GM18498 (cell line): ENCODE measurements at regions not wholly inside any gene's neighbourhood (a gene's known extent, or its start where the extent isn't known, plus 50 kb on each side); places are given as distances from the start of the nearest gene placed in this dataset.
"Not testable (repeated sequence)": the region's sequence is repeated elsewhere in the genome, so short reads cannot be mapped to it uniquely, and the experiment has no call there.

Experiments
- ATAC-seq: cut with Tn5 transposase; IDR thresholded peaks from one replicate; pipeline ENCODE4 v1.9.1; 2021; ENCODE audit warnings: mild to moderate bottlenecking, moderate library complexity; ENCODE audit not compliant: unreplicated experiment

- ATAC-seq = not testable (repeated sequence)
These were observed 57.8 kb upstream of the NBPF8 start for GRCh38 chr1:120357046-120357445.

- not testable (repeated sequence) for ATAC-seq
These were observed 58.7 kb upstream of the NBPF8 start for GRCh38 chr1:120356170-120356569.

DNA sequence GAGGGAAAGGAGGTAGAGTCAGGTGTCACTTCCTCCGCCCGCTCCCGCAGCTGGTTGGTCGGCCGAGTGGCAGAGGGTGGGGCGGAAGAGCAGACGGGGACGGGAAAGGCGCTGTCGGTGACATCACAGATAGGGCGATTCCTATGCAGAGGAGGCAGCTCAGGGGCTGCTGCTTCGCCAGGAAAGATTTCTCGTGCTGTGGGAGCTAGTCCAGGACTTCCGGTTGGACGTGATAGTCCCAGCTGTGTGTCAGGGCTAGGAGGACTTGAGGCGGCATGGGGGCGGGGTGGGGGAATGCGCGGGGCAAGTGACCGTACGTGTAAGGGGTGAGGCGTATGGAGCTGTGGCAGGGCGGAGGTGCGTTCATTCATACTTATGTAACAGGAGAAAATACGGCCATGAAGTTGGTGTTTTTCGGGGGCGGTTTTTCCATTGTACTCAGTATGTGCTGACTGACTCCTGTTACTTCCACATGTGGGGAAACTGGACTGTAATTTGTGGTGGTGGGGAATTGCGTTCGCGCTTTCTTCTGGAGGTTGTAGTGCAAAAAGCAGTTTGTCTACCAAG is 60.1 kb upstream of the NBPF8 start:
- ATAC-seq = peak; percentile 94

DNA sequence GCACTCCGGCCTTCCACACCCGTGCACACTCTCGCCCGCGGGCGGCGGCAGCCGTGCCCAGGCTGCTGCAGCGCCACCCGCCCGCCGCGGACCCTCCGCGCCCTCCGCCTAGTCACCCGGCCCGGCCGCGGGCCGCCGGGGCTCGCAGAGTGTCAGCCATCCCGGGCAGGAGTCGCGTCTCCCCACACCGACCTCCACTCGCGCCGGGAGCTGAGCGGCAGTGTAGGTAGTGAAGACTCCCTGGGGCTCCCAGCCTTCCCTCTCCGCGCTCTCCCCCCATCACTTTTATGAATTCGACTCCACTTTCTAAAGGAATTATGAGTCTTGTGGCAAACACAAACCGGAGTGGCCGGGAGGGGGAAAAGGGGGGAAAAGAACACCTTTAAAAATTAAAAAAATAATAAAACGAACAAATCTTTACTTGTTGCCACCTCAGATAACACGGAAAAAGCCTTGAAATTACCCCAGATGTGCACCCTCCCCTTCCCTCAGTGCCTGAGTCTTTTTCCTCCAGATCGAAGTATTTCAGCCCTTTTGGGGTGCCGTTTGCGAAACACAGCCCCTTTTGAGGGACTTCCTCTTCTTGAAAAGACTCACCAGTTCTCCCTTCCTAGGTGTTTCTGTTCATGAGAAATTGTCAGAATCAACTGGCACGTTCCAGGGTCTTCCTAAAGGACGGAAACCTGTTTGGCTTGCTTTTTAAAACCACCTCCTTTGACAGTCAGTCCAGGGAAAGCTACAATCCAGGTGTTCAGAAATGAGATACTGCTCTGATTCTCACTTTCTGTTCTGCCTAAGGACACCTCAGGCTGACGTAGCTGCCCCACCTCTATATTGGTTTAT is 72.4 kb upstream of the NBPF8 start:
- ATAC-seq = not testable (repeated sequence)

DNA sequence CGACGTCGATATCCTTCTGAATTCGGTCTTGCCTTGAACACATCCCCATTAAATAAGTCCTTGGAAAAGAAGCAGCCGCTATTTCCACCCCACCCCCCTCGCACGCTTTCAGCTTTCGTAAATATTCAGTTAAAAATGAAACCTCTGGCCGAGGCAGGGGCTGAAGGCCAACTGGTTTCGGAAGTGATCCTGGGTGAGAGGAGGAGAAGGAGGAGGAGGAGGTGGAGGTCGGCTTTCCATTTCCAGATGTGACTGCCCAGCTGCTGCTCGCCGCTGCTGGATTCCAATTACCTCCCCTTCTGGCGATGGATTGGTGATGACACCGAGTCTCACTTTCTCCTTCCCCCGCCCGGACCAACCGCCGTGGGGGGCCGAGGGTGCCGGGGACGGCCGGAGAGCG is 73.1 kb upstream of the NBPF8 start:
- ATAC-seq = not testable (repeated sequence)

- ATAC-seq = not testable (repeated sequence)
These were observed 73.7 kb upstream of the NBPF8 start for GRCh38 chr1:120340838-120341751.

GRCh38 chr1:120315738-120316137 is 99.1 kb upstream of the NBPF8 start:
- not testable (repeated sequence) for ATAC-seq

GRCh38 chr1:120311930-120312329 is 102.9 kb upstream of the NBPF8 start:
- not testable (repeated sequence) for ATAC-seq

GRCh38 chr1:120308940-120309578 is 105.8 kb upstream of the NBPF8 start:
- not testable (repeated sequence) for ATAC-seq

- ATAC-seq = not testable (repeated sequence)
These were observed 109.8 kb upstream of the NBPF8 start for GRCh38 chr1:120305046-120305445.

DNA sequence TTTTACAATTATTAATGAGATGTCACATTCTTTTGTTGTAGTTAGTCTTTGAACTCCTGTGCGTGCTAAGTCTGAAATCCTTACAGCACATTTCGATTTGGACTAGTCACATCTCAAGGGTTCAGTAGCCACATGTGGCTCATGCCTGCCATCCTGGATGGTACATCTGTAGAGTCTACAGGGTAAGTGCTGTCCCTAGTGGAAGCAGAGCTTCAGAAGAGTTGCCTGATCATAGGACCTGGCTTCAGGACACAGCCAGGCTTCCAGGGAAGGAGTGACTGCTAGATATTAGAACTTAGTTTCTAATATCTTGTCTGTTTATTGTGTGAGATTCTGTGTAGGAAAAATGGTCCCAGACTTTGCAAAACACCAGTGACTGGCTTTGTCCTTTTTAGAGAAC is 110.5 kb upstream of the NBPF8 start:
- not testable (repeated sequence) for ATAC-seq

DNA sequence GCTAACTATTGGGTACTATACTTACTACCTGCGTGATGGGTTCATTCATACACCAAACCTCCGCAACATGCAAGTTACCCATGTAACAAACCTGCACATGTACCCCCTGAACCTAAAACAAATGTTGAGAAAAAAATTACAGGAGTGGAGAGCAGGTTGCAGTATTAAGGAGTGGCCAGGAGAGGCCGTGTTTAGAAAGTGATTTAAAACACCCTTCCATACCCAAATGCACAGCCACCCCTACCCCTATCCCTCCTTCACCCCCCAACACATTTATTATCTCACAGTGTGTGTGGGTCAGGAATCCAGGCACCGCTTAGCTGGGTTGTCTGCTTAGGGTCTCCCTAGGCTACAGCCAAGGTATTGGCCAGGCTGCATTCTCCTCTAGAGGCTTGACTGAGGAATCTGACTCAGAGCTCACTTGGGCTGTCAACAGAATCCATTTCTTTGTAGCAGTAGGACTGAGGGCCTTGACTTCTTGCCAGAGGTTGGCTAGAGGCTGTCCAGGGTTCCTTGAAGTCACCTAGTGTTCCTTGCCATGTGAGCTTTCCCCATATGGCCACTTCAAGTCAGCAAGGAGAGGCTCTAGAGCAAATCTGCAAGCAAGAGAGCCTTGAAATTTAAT is 115.3 kb upstream of the NBPF8 start:
- ATAC-seq = not testable (repeated sequence)

- not testable (repeated sequence) for ATAC-seq
These were observed 116.3 kb upstream of the NBPF8 start for GRCh38 chr1:120298487-120298886.

GRCh38 chr1:120297345-120297953 is 117.4 kb upstream of the NBPF8 start:
- ATAC-seq = not testable (repeated sequence)

DNA sequence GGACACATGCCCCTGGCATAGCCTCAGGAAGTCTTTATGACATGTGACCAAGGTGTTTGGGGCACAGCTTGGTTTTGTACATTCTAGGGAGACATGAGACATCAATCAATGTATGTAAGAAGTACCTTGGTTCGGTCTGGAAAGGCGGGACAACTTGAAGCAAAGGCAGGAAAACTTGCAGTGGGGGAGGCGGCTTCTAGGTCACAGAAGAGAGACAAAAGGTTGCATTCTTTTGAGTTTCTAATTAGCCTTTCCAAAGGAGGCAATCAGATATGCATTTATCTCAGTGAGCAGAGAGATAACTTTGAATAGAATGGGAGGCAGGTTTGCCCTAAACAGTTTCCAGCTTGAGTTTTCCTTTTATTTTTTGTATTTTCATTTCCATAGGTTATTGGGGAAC is 113.8 kb upstream of the SEC22B start:
- not testable (repeated sequence) for ATAC-seq

DNA sequence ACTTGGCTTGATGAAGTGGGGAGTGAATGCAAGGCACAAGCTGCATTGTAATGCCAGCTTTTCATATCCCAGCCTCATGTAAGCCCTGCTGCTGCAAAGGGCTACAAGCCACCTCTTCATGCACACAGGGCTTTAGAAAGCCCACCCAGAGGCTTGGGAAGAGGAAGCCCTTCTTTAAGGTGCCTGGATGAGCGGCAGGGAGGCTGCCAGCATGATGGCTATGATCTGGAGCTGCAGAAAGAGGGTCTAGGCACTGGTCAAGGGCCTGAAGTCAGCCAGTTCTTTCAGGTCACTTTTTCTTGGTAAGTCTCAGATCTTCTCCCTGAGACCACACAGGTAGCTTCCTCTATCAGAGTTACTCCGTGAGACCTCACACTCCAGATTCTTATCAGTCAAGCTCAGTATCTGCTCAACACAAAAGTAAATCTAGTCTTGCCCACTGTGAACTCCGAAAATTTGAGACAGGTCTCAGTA is 113.3 kb upstream of the SEC22B start:
- not testable (repeated sequence) for ATAC-seq

GRCh38 chr1:120288814-120289600 is 112.7 kb upstream of the SEC22B start:
- not testable (repeated sequence) for ATAC-seq

DNA sequence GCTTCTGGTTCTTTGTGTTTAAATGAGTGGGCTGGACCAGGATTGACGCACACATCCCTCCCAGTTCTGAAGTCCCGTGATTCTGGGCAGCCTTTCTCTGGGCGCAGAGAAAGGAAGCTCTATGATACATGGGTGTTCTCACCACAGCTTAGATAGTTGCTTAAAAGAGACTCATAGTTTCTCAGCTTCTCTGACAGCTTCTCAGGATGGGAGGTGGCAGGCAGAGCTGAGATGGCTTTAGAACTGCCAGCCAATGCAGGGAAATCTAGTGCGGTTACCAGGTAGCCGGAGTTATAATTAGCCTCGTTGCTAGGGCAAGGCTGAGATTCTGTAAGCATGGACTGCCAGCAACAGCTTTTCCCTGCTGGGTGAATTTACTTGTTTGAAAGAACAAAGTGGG is 111.8 kb upstream of the SEC22B start:
- not testable (repeated sequence) for ATAC-seq
